Amniotic epithelial cell (primary cell): ENCODE measurements at regions not wholly inside any gene's neighbourhood (a gene's known extent, or its start where the extent isn't known, plus 50 kb on each side); places are given as distances from the start of the nearest gene placed in this dataset.

Source experiments
- DNase-seq: peaks from one replicate; pipeline ENCODE4 v3.0.0-alpha.2; 2010; ENCODE audit warnings: low read depth

GRCh38 chr5:107146901-107147300 lies 523.8 kb downstream of the EFNA5 start:
- no peak for DNase-seq

GRCh38 chr5:107135391-107135790 lies 535.3 kb downstream of the EFNA5 start:
- peak; percentile 48 for DNase-seq

DNA sequence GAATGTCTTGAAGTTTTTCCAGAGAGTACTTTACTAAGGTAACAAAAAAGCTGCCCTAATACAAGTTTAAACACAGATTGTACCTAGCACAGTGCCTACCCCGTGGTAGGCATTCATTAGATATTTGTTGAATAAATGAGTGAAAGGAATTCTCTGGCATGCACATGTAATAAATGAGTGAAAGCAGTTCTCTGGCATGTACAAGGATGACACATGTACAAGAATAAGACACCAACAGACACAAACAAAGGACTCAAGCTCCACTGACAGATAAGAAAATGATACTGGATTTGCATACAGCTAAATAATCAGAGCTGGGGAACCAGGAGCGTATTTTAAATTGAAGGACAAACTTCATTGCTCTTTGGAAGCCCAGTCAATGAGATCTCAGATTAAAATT lies 535.8 kb downstream of the EFNA5 start:
- DNase-seq, result peak; percentile 26

DNA sequence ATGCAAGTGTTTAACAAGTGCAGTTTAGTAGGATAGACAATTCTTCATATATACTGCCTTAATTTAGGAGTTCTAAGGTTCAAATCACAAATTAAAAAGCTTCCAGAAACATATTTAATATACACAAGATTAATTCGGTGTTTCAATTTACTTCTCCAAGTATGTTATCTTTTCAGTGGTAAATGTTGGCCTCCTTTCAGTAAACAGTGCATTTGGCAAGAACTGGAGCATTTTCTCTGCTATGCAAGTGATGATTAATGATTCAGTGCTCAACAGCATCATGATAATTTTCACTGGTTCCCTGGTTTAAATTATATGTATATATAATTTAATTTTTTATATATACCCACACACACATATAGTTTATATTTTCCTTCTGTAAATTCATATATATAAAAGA lies 541.7 kb downstream of the EFNA5 start:
- DNase-seq, result peak; percentile 89

GRCh38 chr5:107127878-107128277 lies 542.9 kb downstream of the EFNA5 start:
- DNase-seq, result no peak

DNA sequence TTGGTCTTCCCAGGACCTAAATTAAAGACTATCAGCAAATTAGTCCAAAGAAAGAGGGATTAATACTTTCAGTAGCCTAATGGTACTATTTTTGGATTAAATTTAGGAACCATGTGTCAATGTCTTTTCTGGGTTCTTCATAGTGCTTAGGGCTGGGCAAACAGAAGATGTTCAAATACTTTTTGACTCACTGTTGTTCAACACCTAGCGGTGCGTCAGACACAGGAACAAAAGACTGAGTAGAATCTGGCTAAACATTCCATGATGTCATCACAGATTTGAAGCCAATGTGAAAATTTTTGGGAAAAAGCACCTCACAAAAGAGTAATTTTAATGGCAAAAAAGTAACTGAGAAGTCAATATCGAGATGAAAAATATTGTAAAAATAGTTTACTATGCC lies 544.4 kb downstream of the EFNA5 start:
- no peak for DNase-seq

DNA sequence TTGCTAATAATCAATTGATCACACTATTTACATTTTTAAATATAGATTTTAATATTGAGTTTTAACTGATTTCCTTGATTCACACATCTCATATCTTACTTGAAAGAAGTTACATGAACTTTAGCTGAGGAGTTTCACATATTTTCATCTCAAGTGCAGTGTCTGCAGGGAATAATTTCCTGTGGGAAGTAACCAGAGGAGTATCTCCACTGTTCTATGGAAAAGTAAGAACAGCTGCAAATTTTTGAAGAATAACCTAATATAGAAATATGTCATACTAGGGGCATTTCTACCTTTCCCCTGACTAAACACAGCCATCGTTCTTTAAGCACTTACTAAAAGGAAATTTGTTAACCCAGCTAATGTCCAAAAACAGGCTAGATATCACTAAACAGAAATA lies 546.4 kb downstream of the EFNA5 start:
- no peak for DNase-seq

GRCh38 chr5:107123014-107123413 lies 547.7 kb downstream of the EFNA5 start:
- DNase-seq, result no peak

- no peak for DNase-seq
Observed at GRCh38 chr5:107121793-107122519, 548.8 kb downstream of the EFNA5 start.

GRCh38 chr5:107119656-107120055 lies 551.1 kb downstream of the EFNA5 start:
- DNase-seq, result no peak

DNA sequence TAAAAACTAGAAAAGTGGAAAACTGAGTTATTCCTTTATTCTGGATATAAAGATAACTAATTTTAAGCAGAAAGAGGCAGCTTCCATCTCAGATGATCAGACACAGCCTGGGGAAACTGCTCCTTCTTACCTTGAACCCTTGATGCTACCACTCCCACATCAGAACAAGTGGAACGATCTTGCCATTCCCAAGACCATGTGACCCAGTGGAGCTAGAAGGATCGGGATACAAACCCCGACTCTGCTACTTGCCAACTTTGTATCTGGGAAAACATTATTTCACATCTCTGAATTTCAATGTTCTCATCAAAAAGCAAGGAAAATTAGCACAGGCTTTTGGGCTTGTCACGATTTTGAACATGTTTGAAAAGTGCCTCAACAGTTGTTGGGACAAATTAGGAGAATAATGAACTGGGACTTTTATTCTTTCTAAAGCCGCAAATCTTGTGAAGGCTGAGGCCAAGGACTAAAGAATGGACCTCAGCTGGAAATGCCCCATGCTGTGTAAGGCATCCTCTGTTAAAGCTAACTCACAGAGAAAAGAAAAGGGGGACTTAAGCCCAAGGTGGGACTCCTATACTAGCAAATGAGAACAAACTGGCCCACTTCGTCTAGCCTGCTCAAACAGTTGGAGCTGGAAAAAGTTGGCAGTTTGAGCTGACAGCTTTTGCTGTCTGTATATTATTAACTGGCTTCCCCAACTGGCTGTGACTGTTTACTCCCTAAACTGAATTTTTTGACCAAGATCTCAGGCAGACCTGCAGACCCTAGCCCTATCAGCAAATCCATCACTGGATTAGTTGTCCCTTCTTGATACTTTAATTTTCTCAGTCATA lies 552.3 kb downstream of the EFNA5 start:
- no peak for DNase-seq

DNA sequence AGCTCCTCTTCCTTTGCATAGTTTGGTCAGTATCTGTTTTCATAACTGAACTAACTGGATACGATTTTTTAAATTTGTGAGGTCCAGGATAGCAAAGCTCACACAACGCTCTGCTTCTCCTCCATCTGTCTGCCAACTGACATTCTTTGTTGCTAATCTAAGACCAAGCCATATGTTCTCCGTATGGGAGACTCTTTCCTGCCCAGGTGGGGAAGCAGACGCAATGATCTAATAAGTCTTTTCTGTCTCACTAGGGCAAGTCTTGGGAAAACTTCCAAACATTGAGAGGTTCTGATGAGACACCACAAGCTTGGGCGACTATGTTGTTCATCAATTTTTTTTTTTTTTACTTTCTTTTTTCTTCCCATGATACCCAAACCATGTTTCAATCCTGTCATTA lies 558.5 kb downstream of the EFNA5 start:
- DNase-seq, result no peak

DNA sequence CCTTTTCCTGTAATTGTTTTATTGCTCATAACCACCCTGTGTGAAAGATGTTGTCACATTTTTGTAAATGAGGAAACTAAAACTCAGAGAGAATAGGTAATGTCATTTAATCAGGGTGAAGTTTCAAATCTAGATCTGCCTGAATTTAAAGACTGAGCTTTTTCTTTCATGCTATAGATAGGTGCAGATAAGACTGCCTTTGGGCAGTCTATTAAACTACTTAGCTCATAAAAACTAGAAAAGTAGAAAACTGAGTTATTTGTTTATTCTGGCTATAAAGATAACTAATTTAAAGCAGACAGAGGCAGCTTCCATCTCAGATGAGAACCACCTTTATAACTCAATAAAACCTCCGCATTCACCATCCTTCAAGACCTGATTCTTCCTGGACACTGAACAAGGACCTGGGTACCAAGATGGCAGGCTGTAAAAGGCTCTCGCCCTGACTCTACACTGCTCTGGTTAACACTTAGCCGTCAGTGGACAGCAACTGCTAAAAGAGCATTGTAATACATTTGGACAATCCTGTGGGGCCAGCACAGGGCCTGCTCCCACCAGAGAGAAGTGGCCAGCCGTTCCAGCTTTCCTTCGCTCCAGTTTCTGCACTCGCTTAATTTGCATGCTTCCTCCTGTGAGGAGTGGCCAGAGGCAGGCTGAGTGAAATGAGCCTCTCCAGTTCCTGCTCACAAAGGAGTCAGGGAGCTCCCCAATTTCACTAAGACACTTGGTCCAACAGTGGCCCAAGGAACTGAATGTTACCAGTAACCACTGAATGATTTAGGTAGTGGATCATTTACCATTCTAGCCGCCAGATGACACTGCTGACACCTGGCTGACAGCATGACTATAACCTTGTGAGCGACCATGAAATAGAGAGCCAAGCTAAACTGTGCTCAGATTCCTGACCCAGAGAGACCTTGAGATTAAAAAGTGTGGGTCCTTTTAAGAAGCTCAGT lies 566.4 kb downstream of the EFNA5 start:
- no peak for DNase-seq

- no peak for DNase-seq
Observed at GRCh38 chr5:107103522-107103921, 567.2 kb downstream of the EFNA5 start.

DNA sequence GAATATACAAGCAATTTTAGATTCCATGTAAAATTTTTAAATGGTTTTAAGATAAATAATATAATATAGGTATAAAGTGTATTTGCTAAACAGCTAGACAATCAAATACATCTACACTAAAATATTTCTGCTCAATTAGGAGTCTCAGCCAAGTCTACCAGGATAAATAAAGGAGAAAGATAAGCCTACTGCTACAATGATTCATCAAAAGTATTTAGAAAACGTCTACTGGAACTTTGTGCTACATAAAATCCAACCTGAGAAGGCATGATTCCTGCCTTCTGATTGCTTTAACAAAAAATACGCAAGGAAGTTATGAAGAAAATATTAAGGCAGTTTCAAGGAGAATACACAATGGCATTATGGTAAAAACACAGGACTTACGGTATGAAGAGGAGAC lies 570.6 kb downstream of the EFNA5 start:
- peak; percentile 32 for DNase-seq

- no peak for DNase-seq
Observed at GRCh38 chr5:107099506-107099905, 571.2 kb downstream of the EFNA5 start.

DNA sequence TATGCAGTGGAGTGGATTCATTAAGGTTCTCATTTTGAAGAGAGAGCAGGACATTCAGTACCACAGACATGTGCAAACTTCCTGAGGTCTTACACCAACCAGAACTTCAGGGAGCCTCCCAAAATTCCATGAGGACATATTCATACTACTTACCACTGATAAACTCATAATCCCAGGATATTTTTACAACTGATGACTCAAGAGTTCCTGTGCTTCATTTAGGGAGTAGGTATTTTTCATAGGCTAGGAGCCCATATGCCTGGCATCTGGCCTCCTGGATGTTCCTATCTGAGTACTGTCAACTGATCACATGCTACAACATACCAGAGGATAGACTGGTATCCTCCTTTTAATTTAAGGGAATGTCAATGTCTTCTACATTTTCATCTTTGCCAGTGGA lies 578.0 kb downstream of the EFNA5 start:
- peak; percentile 65 for DNase-seq

- DNase-seq, result peak; percentile 20
Observed at GRCh38 chr5:107090506-107090905, 580.2 kb downstream of the EFNA5 start.

GRCh38 chr5:107088907-107089306 lies 581.8 kb downstream of the EFNA5 start:
- DNase-seq, result no peak

DNA sequence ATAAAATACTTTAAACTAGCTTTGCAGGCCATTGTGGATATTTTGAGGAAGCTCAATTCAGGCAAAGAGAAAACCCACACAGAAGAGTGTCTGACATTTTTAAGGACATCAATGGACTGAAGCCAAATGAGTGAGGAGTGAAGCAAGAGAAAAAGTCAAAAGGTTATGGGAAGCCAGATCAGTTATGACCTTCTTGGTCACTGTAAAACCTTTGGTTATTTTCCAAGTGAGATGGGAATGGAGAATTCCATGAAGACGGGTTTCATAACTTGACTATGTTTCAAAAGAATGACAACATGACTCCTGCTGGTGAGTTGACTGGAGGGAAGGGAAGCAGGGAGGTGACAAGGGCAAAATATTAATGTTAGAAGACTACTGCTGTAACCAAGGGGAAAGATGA lies 585.2 kb downstream of the EFNA5 start:
- no peak for DNase-seq

- no peak for DNase-seq
Observed at GRCh38 chr5:107074996-107075395, 595.7 kb downstream of the EFNA5 start.

DNA sequence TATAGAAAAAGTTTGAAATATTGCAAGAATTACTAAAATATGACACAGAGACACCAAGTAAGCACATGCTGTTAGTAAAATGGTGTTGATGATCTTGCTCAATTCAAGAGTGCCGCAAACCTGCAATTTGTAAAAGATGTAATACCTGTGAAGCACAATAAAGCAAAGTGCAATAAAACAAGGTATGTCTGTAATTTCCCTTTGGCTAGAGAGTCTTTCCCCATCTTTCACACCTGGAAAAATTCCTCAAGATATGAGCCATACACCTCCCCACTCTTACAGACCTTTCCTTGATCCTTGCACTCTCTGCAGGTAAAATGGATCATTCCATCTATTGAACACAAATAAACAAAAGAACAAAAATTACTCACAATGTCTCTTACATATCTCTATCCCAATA lies 597.8 kb downstream of the EFNA5 start:
- DNase-seq, result no peak
